Activated naive CD4-positive, alpha-beta T cell treated with anti-CD3 and anti-CD28 coated beads, Interleukin-2, amount 50 U/mL, for 72 hours (primary cell): ENCODE measurements at regions not wholly inside any gene's neighbourhood (a gene's known extent, or its start where the extent isn't known, plus 50 kb on each side); places are given as distances from the start of the nearest gene placed in this dataset.

Experiments used
- ATAC-seq, 2 donors: fragments of 150-1000 bp; cut with Tn5 transposase; 2 replicates each; pipeline ENCODE4 v1.10.0; 2021; ENCODE audit warnings: mild to moderate bottlenecking in 2 of 2, moderate library complexity in 2 of 2
- DNase-seq, 2 donors: peaks; one replicate each; pipeline ENCODE4 v3.0.0; 2021 to 2022; ENCODE audit warnings: low spot score in 2 of 2
- H3K27ac Mint-ChIP-seq, 2 donors: one replicate each; pipeline ENCODE4 v1.8.0; 2022; ENCODE audit warnings: mild to moderate bottlenecking in 2 of 2, mixed read lengths in 2 of 2
- H3K36me3 Mint-ChIP-seq, 2 donors: one replicate each; pipeline ENCODE4 v1.8.0; 2022; ENCODE audit warnings: mixed read lengths in 2 of 2
- H3K9me3 Mint-ChIP-seq, 2 donors: one replicate each; pipeline ENCODE4 v1.8.0; 2022; ENCODE audit warnings: mixed read lengths in 2 of 2

DNA sequence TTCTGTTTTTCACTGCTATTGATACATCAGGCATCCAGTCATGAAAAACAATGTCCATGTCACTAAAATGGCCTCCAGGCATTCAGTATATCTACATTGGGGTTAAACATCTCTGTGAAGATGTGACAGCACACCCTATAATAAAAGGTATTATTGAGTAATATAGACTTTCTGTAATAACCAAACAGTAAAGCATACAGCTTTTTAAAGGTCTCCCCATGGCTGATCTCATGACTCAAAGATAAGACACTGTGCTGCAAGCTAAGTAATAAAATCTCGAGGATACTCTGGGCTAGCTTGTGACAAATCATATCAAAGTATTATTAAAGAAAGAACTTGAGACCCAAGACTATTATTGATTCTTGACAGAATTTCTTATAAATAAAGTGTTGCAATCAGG is 613.1 kb upstream of the PKN2 start:
- DNase-seq (no peak), ATAC-seq (no peak)
- Mint-ChIP-seq H3K9me3 (no peaks in the 10 kb centered on the region), H3K36me3 (no peaks in the 10 kb centered on the region), H3K27ac (no peak overlapping the region)

DNA sequence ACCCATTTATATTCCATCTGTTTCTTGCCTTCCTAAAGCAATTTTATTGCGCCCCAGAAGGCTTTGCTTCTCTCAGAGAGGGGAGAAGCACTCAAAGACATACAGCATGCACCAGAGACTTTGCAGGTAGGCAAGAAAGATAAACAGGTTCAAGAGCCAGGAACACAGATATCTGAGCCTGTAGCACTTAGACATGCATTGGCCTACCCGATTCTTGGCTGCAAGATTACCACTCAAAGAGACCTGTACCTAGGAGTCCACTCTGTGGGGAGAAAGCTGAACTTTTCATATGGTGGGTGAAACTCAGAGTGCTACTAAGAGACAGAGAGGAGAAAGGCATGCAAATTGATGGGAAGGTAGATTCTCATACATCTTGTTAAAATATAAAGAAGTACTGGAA is 609.4 kb upstream of the PKN2 start:
- no peak for ATAC-seq
- Mint-ChIP-seq H3K9me3 (no peaks in the 10 kb centered on the region), H3K36me3 (no peaks in the 10 kb centered on the region), H3K27ac (no peak overlapping the region)
- DNase-seq = no peak

DNA sequence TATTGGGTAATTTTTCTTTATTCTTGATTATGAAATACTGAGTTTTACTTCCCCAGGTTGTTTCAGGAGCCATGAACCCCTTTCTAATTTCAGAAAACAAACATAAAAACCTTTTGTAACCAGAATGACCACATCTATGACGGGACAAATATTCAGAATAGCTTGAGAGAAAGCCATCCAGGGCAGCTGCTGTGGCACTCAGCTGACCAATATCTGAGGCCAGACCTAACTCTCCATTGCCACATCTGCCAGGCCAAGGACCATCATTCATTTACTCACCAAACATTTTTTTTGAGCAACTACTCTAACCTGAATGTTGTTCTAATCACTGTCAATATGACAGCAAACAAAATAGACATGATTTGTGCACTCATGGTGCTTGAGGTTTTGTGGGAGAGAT is 608.3 kb upstream of the PKN2 start:
- Mint-ChIP-seq H3K27ac (no peak overlapping the region), H3K36me3 (no peaks in the 10 kb centered on the region), H3K9me3 (no peaks in the 10 kb centered on the region)
- ATAC-seq = no peak
- DNase-seq = no peak

DNA sequence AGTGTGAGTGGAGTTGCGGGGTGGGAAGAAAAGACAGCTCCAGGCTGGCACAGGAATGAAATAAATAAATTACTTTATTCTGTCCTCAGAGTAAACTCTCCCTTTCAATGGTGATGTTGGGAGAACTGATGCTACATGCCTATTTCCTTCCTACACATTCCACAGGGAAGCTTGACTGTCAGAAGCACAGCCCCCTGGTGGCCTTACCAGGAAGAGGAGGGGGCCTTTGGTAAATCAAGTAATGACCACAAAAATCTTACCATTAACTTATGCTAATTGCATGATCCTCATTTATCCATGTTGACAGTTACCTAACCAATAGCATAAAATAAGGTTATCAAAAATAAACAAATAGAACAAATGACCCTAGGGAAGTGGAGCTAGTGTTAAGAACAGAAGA is 605.0 kb upstream of the PKN2 start:
- Mint-ChIP-seq H3K36me3 (no peaks in the 10 kb centered on the region), H3K27ac (no peak overlapping the region)

DNA sequence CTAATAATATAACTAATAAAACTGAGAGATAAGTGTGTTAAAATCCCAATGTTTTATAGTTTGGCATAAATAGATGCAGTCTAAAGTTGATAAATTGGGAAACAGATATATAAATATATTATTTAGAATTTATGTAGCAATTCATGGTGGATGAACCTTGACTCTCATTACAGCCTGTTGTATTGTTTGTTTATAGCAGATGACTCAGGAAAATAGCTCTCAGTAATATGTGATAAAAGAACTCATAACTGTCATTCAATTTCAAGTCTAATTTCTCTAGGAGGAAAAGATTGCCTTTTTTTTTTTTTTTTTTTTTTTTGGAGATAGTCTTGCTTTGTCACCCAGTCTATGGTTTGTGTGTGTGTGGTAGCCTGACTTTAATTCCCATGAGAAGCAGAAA is 603.2 kb upstream of the PKN2 start:
- Mint-ChIP-seq H3K9me3 (peaks cover 0 to 10% of the 10 kb centered on the region in 2 donors), H3K36me3 (no peaks in the 10 kb centered on the region), H3K27ac (no peak overlapping the region)
- DNase-seq (no peak), ATAC-seq (no peak)

More for the DNA sequence above, 605.0 kb upstream of the PKN2 start:
- no peak for ATAC-seq
- no peak for DNase-seq
- peaks cover 0 to 6% of the 10 kb centered on the region in 2 donors for H3K9me3 Mint-ChIP-seq

DNA sequence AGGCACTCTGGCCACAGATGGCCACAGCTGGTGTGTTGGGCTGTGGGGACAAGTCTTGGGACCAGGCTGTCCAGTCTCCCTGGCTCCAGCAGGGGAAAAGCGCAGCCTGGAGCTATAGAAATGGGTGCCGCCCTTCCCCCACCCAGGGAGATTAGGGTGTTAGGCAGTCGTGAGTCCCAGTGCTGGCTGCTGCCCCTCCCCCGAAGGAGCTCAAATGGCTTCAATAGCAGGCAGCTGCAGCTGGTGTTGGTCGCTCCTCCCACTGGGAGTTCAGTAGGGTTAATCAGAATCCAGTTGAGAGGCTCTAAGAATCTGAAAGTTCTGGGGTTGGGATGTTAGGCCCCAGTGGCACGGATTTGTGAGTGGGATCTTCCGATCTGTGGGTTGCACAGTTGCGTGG is 595.6 kb upstream of the PKN2 start:
- ATAC-seq (no peak), DNase-seq (no peak)
- peaks cover 5 to 6% of the 10 kb centered on the region in 2 donors for H3K36me3 Mint-ChIP-seq

DNA sequence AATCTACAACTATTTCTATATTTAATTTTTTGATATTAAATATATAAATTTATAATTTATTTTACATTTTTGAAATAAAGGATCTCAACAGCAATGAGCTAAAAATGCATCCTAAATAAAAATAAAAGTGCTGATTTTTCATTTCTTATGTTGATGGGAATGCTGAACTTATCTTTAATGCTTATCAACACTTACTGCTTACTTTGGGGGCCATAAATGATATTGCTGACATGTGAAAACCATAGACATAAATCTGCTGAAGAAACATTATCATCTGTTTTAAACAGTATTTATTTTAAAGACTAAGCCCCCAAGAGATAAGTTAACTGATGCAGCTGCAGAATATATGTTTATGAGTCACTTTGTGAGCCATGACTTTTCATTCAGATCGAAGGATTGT is 594.1 kb upstream of the PKN2 start:
- no peak for DNase-seq
- peaks cover 19 to 25% of the 10 kb centered on the region in 2 donors for H3K9me3 Mint-ChIP-seq
- H3K27ac Mint-ChIP-seq = no peak overlapping the region
- ATAC-seq = no peak
- peaks cover 5 to 6% of the 10 kb centered on the region in 2 donors for H3K36me3 Mint-ChIP-seq

More for the DNA sequence above, 595.6 kb upstream of the PKN2 start:
- no peak overlapping the region for H3K27ac Mint-ChIP-seq
- peaks cover 19 to 26% of the 10 kb centered on the region in 2 donors for H3K9me3 Mint-ChIP-seq

DNA sequence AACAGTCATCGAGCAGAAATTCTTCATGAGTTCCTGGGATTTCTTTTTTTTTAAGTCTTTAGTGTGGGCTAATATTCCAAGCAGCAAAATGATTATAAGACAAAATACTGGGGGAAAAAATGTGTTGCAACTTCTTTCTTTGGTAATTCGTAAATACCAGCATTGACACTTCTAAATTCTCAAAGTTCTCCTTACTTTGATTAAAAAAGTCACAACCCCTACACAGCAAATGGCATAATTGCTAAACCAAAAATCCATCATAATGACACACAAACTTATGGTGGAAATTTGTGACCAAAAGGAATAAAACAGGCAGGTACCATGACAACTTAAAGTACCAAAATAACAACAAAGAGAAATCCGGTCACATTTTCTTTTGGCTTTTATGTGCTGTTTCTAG is 585.2 kb upstream of the PKN2 start:
- no peak for ATAC-seq
- Mint-ChIP-seq H3K36me3 (no peaks in the 10 kb centered on the region), H3K9me3 (no peaks in the 10 kb centered on the region), H3K27ac (no peak overlapping the region)
- DNase-seq = no peak

DNA sequence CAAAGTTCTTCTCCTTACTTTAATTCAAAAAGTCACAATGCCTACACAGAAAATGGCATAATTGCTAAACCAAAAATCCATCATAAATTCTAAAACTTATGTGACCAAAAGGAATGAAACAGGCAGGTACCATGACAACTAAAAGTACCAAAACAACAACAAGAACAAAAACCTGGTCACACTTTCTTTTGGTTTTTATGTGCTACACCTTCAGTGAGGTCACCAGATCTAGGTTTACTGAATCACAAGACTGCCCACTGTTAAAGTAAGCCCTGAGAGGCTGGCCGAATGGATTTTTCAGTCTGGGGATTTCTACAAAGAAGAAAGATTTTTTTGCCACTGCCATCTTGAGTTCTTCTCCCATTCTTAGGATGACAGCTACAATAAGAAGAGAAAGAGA is 583.0 kb upstream of the PKN2 start:
- ATAC-seq = no peak
- no peaks in the 10 kb centered on the region for H3K36me3 Mint-ChIP-seq
- DNase-seq = no peak
- no peaks in the 10 kb centered on the region for H3K9me3 Mint-ChIP-seq
- no peak overlapping the region for H3K27ac Mint-ChIP-seq

DNA sequence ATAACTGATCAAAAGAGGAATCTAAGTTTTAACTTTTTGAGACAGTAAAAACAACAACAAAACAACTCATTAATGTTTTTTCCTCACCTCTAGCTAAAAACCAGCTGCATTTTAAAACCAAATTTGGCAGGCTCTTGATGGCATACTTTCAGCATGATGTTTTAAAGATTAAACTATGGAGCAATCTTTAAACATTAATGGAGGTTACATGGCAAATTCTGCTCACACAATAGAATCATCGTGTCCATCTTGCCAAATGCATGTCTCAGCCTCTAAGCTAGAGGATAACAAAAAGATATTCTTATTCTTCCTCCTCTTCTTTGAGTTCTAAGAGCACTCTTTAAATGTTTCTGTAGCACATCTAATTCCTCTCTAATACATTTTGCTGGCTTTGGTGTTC is 579.8 kb upstream of the PKN2 start:
- DNase-seq = no peak
- H3K36me3 Mint-ChIP-seq = no peaks in the 10 kb centered on the region
- ATAC-seq = no peak
- H3K9me3 Mint-ChIP-seq = no peaks in the 10 kb centered on the region
- no peak overlapping the region for H3K27ac Mint-ChIP-seq

DNA sequence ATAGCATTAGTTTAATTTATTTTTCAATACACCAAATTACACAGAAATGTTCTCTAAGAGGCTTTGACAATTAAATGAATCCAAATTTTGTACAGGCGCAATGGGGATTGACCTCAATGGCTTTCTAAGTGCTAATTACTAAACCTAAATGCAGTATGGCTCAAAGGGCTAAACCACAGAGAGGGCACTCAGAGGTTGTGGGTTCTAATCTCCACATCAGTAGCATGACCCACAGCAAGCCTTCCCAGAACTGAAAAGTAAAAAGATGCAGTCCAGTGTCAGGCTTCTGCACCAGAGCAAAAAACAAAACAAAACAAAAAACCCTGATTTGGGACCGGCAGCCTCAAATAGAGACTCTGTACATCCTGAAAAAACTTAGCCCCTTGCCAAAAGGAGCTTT is 579.2 kb upstream of the PKN2 start:
- H3K9me3 Mint-ChIP-seq = no peaks in the 10 kb centered on the region
- H3K27ac Mint-ChIP-seq = no peak overlapping the region
- no peak for ATAC-seq
- no peaks in the 10 kb centered on the region for H3K36me3 Mint-ChIP-seq
- no peak for DNase-seq

DNA sequence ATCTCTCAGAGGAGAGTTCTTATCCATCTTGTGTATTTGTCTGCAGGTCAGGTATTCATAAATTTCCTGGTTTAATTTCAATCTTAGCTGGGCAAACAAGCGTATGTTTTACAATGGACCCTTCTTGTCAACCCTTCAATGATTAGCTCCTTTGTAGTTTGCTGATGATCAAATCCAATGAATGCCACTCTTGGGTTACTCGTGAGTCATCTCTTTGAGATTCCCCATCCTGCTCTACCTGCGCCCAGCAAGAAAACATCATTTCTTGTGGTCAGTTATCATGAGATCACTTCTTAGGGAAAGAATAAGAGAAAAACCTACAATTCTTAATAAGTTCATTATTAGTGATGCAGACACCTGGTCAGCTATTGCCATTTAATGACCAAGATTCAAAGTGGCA is 572.3 kb upstream of the PKN2 start:
- ATAC-seq (no peak), DNase-seq (no peak)
- Mint-ChIP-seq H3K9me3 (no peaks in the 10 kb centered on the region), H3K27ac (no peak overlapping the region), H3K36me3 (no peaks in the 10 kb centered on the region)

DNA sequence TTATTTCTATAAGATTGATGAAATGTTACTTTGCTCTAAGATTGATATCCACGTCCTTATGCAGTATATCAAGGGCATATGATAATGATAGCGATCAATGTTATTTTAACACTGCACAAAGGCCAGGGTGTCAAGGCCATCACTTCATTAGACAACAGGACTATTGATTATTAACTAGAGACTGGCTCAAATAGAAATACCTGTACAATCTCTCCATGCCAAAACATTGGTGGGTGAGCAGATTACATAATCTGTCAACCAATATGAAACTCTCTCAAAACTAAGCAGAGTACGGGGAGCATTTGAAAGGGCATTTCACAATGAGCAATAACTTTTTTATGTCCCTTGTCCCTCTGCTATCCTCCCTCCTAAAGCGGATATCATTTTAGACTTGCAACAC is 566.5 kb upstream of the PKN2 start:
- no peak for ATAC-seq

DNA sequence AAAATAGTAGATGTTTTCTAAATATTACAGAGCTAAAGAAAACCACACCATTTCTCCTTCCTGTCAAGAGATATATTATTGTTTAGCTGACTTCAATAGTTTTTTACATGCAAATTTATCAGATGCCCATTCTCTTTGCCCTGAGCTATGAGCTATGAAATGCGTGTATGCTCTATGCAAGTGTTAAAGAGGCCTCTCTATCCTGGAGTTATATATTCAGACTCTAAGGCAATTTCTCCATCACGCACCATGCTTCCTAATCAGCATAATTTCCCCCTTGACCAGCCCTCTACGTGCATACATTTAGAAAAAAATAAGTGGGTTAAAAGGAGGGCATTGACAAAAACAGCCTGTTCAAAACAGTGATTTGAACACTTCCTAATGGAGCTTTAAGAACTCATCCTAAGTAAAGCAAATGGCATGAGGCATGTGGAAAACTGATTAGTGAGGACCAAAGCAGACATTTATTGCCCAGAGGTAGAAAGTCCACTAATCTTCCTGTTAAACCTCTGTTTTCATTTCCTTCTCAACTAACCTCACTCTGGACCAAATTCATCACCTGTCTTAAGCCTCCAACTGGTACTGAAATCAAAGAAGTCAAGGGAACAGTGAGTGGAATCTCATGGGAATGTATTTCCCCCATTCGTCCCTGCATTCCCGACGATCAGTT is 565.8 kb upstream of the PKN2 start:
- DNase-seq = no peak
- H3K36me3 Mint-ChIP-seq = no peaks in the 10 kb centered on the region
- ATAC-seq = no peak
- no peak overlapping the region for H3K27ac Mint-ChIP-seq
- peaks cover 0 to 4% of the 10 kb centered on the region in 2 donors for H3K9me3 Mint-ChIP-seq

More for the DNA sequence above, 566.5 kb upstream of the PKN2 start:
- H3K36me3 Mint-ChIP-seq = no peaks in the 10 kb centered on the region
- H3K9me3 Mint-ChIP-seq = peaks cover 0 to 4% of the 10 kb centered on the region in 2 donors
- H3K27ac Mint-ChIP-seq = no peak overlapping the region
- DNase-seq = no peak

DNA sequence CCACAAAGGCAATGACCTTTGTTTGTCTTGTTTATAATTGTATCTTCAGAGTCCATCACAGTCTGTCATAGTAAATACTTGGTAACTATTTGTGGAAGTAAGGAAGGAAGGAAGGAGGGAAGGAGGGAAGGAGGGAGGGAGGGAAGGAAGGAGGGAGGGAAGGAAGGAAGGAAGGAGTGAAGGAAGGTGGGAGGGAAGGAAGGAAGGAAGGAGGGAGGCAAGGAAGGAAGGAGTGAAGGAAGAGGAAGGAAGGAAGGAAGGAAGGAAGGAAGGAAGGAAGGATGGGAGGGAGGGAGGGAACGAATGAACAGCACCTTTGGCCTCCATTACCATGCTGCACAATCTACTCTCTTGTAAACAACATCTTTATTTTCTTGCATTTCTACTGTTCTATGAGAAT is 559.5 kb upstream of the PKN2 start:
- Mint-ChIP-seq H3K9me3 (peaks cover 0 to 7% of the 10 kb centered on the region in 2 donors), H3K27ac (no peak overlapping the region), H3K36me3 (no peaks in the 10 kb centered on the region)
- no peak for ATAC-seq
- no peak for DNase-seq

DNA sequence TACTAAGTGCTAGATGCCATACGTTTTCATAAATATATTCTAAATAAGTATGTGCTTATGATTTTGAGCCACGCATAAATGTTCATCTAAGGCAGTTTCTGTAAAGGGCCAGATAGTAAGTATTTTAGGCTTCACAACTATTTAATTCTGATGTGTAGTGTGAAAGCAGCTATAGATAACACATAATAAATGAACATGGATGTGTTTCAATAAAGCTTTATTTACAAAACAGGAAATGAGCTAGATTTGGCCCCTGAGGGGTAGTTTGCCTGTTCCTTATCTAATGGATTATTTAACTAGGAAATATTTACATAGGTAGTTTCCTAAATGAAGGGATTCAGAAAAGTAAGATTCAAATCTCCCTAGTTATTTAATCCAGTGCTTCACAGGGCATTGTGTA is 557.6 kb upstream of the PKN2 start:
- Mint-ChIP-seq H3K9me3 (peaks cover 0 to 9% of the 10 kb centered on the region in 2 donors), H3K27ac (no peak overlapping the region), H3K36me3 (no peaks in the 10 kb centered on the region)
- DNase-seq (no peak), ATAC-seq (no peak)

DNA sequence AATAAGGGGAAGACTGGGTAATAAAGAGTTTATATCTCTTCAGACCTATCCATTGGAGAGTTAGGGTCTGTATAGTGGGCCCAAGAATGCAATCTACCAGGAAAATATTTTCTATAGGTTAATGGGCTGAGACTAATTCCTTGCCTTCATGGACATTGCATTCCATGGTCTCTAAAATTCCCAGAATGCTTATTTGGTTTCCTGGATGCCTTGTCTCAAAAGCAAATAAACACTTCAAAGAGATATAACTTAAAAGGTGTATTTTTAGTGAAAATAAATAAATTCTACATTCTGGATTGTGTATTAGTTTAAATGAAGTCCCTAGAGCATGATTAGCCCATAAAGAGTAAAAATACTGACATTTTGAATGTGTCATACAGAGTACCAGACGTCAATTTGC is 550.1 kb upstream of the PKN2 start:
- no peaks in the 10 kb centered on the region for H3K36me3 Mint-ChIP-seq
- DNase-seq (no peak), ATAC-seq (no peak)
- peaks cover 0 to 2% of the 10 kb centered on the region in 2 donors for H3K9me3 Mint-ChIP-seq
- no peak overlapping the region for H3K27ac Mint-ChIP-seq

DNA sequence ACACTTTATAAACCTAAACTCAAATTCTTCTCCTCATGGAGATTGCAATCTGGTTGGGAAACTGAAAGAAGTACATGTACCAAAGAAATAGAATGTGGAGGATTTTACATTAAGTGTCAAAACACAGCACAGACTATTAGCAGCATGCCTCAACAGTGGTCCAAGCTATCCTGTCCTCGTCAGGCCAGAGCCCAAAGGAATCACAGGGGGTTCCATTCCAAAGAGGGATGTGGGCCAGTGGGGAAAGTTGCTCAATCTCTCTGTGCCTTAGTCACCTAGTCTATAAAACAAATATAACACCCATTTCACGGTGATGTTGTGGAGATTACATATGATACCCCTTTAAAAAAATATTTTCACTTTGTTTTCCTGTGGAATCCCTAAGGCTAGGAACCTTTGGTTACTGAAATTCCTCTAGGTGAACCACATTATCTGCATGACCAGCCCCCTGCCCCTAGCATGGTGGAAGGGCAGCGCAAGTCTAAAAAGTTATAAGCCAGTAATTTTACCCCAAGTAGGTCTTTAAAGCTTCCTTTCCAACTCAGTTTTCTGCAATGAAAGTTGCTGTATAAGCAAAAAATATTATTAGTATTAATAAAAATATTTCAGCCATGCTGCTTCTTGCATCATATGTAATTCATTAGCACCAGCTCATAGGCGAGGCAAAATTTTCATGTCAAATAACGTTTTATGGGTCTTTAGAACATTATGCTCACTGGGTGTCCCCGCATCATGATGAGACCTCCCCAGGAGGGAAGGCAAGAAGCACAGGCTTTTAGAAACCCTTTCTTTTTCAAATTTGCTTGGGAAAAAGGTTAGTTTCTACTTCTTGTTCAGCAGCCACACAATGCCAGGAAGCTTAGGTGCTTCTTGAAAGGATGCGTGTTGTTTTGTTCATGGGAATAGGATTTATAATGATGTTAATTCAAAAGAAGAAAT is 548.8 kb upstream of the PKN2 start:
- Mint-ChIP-seq H3K27ac (no peak overlapping the region), H3K9me3 (peaks cover 0 to 2% of the 10 kb centered on the region in 2 donors), H3K36me3 (no peaks in the 10 kb centered on the region)
- no peak for DNase-seq
- ATAC-seq = no peak
